K562 (cell line): ENCODE measurements at regions not wholly inside any gene's neighbourhood (a gene's known extent, or its start where the extent isn't known, plus 50 kb on each side); places are given as distances from the start of the nearest gene placed in this dataset.

Source experiments
- ARID1B ChIP-seq: fragments of 450-650 bp; IDR thresholded peaks from 2 replicates; pipeline ENCODE4 v1.6.1; 2016; ENCODE audit warnings: antibody characterized with exemption, mild to moderate bottlenecking, inconsistent platforms
- CREBBP ChIP-seq: IDR thresholded peaks from one replicate; pipeline ENCODE4 v1.6.1; 2012; ENCODE audit warnings: low read depth, mild to moderate bottlenecking, control low read depth, inconsistent platforms, low read length
- CREM ChIP-seq: IDR thresholded peaks from 2 replicates; pipeline ENCODE4 v1.6.1; 2014; ENCODE audit warnings: antibody characterized with exemption, low read depth
- FOS ChIP-seq: IDR thresholded peaks from 3 replicates; pipeline ENCODE4 v1.6.1; 2011; ENCODE audit not compliant: insufficient read length; ENCODE audit errors: extremely low read depth
- KAT2B ChIP-seq: IDR thresholded peaks from one replicate; pipeline ENCODE4 v1.6.1; 2012; ENCODE audit warnings: low read depth, mild to moderate bottlenecking, control low read depth, inconsistent platforms, low read length, moderate library complexity
- MED1 ChIP-seq: sonication (generic); formaldehyde crosslinking; IDR thresholded peaks from 2 replicates; pipeline ENCODE4 v1.8.1; 2023; ENCODE audit warnings: missing genetic modification reagents, borderline replicate concordance
- MEIS2 ChIP-seq: fragments of 450-650 bp; IDR thresholded peaks from 2 replicates; pipeline ENCODE4 v1.6.1; 2014; ENCODE audit warnings: mild to moderate bottlenecking; ENCODE audit not compliant: partially characterized antibody
- NFATC3 ChIP-seq: fragments of 450-650 bp; IDR thresholded peaks from 2 replicates; pipeline ENCODE4 v1.6.1; 2017; ENCODE audit warnings: mild to moderate bottlenecking
- NR2C2 ChIP-seq, 2 experiments: fragments of 200-800 bp in 1 of 2; sonication (Bioruptor generic) in 1 of 2; sonication (generic) in 1 of 2; formaldehyde crosslinking in 1 of 2; IDR thresholded peaks; 2 replicates each; pipeline versions ENCODE4 v1.6.1 to v1.8.0; 2016 to 2022; ENCODE audit warnings: mild to moderate bottlenecking in 1 of 2, missing compliant biosample characterization in 1 of 2, missing genetic modification characterization in 1 of 2, missing genetic modification reagents in 1 of 2
- PHF20 ChIP-seq: fragments of 450-650 bp; IDR thresholded peaks from 2 replicates; pipeline ENCODE4 v1.6.1; 2018; ENCODE audit not compliant: partially characterized antibody
- PTTG1 ChIP-seq: fragments of 450-650 bp; IDR thresholded peaks from 2 replicates; pipeline ENCODE4 v1.6.1; 2016; ENCODE audit warnings: low read depth, mild to moderate bottlenecking, missing genetic modification characterization, missing compliant biosample characterization
- SMAD4 ChIP-seq: fragments of 250-450 bp; sonication (Bioruptor Pico); conservative IDR thresholded peaks from 2 replicates; pipeline ENCODE4 v1.8.0; 2021; ENCODE audit warnings: inconsistent platforms, mild to moderate bottlenecking, moderate library complexity
- ZNF124 ChIP-seq: sonication (generic); formaldehyde crosslinking; IDR thresholded peaks from 2 replicates; pipeline ENCODE4 v1.8.1; 2022; ENCODE audit warnings: missing genetic modification reagents
- ZNF408 ChIP-seq: fragments of 250-450 bp; sonication (Bioruptor Pico); IDR thresholded peaks from 2 replicates; pipeline ENCODE4 v1.4.0; 2020; ENCODE audit warnings: low read depth, mild to moderate bottlenecking, moderate library complexity
- ZNF431 ChIP-seq: sonication (generic); formaldehyde crosslinking; IDR thresholded peaks from 2 replicates; pipeline ENCODE4 v1.8.0; 2022; ENCODE audit warnings: mild to moderate bottlenecking, missing genetic modification reagents
- ZZZ3 ChIP-seq: fragments of 450-650 bp; IDR thresholded peaks from 2 replicates; pipeline ENCODE4 v1.6.1; 2016; ENCODE audit warnings: antibody characterized with exemption, mild to moderate bottlenecking, moderate library complexity
- TF ChIP-seq, protein P1 (sequence below): fragments of 450-650 bp; IDR thresholded peaks from 2 replicates; pipeline ENCODE4 v1.6.1; 2018; ENCODE audit not compliant: partially characterized antibody
- TF ChIP-seq, protein P2 (sequence below): fragments of 250-450 bp; sonication (Bioruptor Pico); IDR thresholded peaks from 2 replicates; pipeline ENCODE4 v1.4.0; 2020
- TF ChIP-seq, protein P3 (sequence below): sonication (generic); formaldehyde crosslinking; IDR thresholded peaks from 2 replicates; pipeline ENCODE4 v1.8.1; 2023; ENCODE audit warnings: mild to moderate bottlenecking, missing genetic modification reagents
- TF ChIP-seq, protein P4 (sequence below): sonication (generic); formaldehyde crosslinking; IDR thresholded peaks from 2 replicates; pipeline ENCODE4 v1.8.0; 2023; ENCODE audit warnings: mild to moderate bottlenecking, missing genetic modification reagents
- TF ChIP-seq, protein P5 (sequence below): fragments of 250-450 bp; sonication (Bioruptor Pico); IDR thresholded peaks from 2 replicates; pipeline ENCODE4 v1.5.0; 2022; ENCODE audit warnings: mild to moderate bottlenecking

DNA sequence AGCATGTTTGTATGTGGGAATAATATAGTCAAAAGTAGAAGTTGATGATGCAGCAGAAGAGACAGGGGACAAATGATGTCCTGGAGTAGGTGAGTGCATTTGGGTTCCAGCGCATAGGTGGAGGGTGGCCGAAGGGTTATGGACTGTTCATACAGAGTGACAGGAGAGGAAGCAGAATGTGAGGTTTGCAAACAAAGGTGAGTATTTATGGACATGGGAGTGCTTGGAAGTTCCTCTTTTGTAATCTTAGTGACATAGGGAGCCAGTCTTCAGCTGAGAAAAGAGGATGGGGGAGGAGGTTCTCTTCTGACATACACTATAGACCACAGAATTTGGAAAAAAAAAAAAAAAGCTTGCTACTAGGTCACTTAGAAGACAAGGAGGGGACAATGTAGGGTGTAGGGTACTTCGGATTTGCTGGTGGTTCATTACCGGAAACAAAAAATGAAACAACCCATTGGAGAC, 331.6 kb downstream of the DLEU7 start (continued):
- TF ChIP-seq, protein P1, sequence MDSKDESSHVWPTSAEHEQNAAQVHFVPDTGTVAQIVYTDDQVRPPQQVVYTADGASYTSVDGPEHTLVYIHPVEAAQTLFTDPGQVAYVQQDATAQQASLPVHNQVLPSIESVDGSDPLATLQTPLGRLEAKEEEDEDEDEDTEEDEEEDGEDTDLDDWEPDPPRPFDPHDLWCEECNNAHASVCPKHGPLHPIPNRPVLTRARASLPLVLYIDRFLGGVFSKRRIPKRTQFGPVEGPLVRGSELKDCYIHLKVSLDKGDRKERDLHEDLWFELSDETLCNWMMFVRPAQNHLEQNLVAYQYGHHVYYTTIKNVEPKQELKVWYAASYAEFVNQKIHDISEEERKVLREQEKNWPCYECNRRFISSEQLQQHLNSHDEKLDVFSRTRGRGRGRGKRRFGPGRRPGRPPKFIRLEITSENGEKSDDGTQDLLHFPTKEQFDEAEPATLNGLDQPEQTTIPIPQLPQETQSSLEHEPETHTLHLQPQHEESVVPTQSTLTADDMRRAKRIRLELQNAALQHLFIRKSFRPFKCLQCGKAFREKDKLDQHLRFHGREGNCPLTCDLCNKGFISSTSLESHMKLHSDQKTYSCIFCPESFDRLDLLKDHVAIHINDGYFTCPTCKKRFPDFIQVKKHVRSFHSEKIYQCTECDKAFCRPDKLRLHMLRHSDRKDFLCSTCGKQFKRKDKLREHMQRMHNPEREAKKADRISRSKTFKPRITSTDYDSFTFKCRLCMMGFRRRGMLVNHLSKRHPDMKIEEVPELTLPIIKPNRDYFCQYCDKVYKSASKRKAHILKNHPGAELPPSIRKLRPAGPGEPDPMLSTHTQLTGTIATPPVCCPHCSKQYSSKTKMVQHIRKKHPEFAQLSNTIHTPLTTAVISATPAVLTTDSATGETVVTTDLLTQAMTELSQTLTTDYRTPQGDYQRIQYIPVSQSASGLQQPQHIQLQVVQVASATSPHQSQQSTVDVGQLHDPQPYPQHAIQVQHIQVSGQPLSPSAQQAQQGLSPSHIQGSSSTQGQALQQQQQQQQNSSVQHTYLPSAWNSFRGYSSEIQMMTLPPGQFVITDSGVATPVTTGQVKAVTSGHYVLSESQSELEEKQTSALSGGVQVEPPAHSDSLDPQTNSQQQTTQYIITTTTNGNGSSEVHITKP: peak; percentile 23
- no peak for TF ChIP-seq ZNF431 (CRISPR knock-in tag)
- TF ChIP-seq CREM: 0 out of 2 replicates have a peak, but pooled peaks have one; percentile 30
- TF ChIP-seq KAT2B: no peak
- no peak for TF ChIP-seq NFATC3
- no peak for TF ChIP-seq ZNF408
- TF ChIP-seq, protein P2, sequence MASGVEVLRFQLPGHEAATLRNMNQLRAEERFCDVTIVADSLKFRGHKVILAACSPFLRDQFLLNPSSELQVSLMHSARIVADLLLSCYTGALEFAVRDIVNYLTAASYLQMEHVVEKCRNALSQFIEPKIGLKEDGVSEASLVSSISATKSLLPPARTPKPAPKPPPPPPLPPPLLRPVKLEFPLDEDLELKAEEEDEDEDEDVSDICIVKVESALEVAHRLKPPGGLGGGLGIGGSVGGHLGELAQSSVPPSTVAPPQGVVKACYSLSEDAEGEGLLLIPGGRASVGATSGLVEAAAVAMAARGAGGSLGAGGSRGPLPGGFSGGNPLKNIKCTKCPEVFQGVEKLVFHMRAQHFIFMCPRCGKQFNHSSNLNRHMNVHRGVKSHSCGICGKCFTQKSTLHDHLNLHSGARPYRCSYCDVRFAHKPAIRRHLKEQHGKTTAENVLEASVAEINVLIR (CRISPR knock-in tag): no peak
- no peak for TF ChIP-seq FOS
- TF ChIP-seq MED1 (CRISPR knock-in tag): no peak
- TF ChIP-seq NR2C2 (CRISPR knock-in tag; IDR thresholded peaks at IDR 0.05): no peak
- no peak for TF ChIP-seq NR2C2 (tag; IDR thresholded peaks at IDR 0.05)
- peak; percentile 23 for TF ChIP-seq MEIS2
- TF ChIP-seq ZZZ3: no peak
- TF ChIP-seq PHF20: no peak
- TF ChIP-seq ZNF124 (CRISPR knock-in tag): no peak
- no peak for TF ChIP-seq SMAD4 (CRISPR knock-in tag)
- TF ChIP-seq, protein P3, sequence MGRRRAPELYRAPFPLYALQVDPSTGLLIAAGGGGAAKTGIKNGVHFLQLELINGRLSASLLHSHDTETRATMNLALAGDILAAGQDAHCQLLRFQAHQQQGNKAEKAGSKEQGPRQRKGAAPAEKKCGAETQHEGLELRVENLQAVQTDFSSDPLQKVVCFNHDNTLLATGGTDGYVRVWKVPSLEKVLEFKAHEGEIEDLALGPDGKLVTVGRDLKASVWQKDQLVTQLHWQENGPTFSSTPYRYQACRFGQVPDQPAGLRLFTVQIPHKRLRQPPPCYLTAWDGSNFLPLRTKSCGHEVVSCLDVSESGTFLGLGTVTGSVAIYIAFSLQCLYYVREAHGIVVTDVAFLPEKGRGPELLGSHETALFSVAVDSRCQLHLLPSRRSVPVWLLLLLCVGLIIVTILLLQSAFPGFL (CRISPR knock-in tag): no peak
- TF ChIP-seq, protein P4, sequence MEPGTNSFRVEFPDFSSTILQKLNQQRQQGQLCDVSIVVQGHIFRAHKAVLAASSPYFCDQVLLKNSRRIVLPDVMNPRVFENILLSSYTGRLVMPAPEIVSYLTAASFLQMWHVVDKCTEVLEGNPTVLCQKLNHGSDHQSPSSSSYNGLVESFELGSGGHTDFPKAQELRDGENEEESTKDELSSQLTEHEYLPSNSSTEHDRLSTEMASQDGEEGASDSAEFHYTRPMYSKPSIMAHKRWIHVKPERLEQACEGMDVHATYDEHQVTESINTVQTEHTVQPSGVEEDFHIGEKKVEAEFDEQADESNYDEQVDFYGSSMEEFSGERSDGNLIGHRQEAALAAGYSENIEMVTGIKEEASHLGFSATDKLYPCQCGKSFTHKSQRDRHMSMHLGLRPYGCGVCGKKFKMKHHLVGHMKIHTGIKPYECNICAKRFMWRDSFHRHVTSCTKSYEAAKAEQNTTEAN (CRISPR knock-in tag): no peak
- no peak for TF ChIP-seq CREBBP
- TF ChIP-seq PTTG1 (tag): no peak
- TF ChIP-seq, protein P5, sequence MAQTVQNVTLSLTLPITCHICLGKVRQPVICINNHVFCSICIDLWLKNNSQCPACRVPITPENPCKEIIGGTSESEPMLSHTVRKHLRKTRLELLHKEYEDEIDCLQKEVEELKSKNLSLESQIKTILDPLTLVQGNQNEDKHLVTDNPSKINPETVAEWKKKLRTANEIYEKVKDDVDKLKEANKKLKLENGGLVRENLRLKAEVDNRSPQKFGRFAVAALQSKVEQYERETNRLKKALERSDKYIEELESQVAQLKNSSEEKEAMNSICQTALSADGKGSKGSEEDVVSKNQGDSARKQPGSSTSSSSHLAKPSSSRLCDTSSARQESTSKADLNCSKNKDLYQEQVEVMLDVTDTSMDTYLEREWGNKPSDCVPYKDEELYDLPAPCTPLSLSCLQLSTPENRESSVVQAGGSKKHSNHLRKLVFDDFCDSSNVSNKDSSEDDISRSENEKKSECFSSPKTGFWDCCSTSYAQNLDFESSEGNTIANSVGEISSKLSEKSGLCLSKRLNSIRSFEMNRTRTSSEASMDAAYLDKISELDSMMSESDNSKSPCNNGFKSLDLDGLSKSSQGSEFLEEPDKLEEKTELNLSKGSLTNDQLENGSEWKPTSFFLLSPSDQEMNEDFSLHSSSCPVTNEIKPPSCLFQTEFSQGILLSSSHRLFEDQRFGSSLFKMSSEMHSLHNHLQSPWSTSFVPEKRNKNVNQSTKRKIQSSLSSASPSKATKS: no peak
- TF ChIP-seq ARID1B: no peak
